ENCODE measurements at regions not wholly inside any gene's neighbourhood (a gene's known extent, or its start where the extent isn't known, plus 50 kb on each side); places are given as distances from the start of the nearest gene placed in this dataset.

GRCh38 chr6:102841060-102841459, 1447.6 kb downstream of the GRIK2 start:
- TF ChIP-seq, protein P1, sequence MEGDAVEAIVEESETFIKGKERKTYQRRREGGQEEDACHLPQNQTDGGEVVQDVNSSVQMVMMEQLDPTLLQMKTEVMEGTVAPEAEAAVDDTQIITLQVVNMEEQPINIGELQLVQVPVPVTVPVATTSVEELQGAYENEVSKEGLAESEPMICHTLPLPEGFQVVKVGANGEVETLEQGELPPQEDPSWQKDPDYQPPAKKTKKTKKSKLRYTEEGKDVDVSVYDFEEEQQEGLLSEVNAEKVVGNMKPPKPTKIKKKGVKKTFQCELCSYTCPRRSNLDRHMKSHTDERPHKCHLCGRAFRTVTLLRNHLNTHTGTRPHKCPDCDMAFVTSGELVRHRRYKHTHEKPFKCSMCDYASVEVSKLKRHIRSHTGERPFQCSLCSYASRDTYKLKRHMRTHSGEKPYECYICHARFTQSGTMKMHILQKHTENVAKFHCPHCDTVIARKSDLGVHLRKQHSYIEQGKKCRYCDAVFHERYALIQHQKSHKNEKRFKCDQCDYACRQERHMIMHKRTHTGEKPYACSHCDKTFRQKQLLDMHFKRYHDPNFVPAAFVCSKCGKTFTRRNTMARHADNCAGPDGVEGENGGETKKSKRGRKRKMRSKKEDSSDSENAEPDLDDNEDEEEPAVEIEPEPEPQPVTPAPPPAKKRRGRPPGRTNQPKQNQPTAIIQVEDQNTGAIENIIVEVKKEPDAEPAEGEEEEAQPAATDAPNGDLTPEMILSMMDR (IDR thresholded peaks at IDR 0.05; ENCODE audit: extremely low read depth in 1 of 2, insufficient read depth in 1 of 2, low read depth in 1 of 2, low read length in 2 of 2), result no peak
- TF ChIP-seq POLR2AphosphoS5 (IDR thresholded peaks at IDR 0.05; ENCODE audit: insufficient read depth, low read depth, low read length) (no peak), EZH2 (IDR thresholded peaks at IDR 0.05; ENCODE audit: borderline replicate concordance, low read depth, low read length, severe bottlenecking) (no peak), MYC (IDR thresholded peaks at IDR 0.05; ENCODE audit: low read depth, low read length) (no peak), POLR2A (IDR thresholded peaks at IDR 0.05; ENCODE audit: low read depth, low read length) (no peak), JUN (IDR thresholded peaks at IDR 0.05; ENCODE audit: borderline replicate concordance, insufficient read depth, insufficient read length, low read depth) (no peak), FOS (IDR thresholded peaks at IDR 0.05; ENCODE audit: borderline replicate concordance, insufficient read depth, low read length) (no peak), MAX (IDR thresholded peaks at IDR 0.05; ENCODE audit: insufficient read depth, insufficient read length) (no peak)

Data from endothelial cell of umbilical vein (primary cell).